Dermis blood vessel endothelial cell (primary cell): ENCODE measurements at regions not wholly inside any gene's neighbourhood (a gene's known extent, or its start where the extent isn't known, plus 50 kb on each side); places are given as distances from the start of the nearest gene placed in this dataset.

Experiments
- DNase-seq: peaks from one replicate; pipeline ENCODE4 v3.0.0; 2010

GRCh38 chr4:151962138-151962823 lies 201.5 kb upstream of the GATB start:
- DNase-seq, result no peak

- no peak for DNase-seq
These were observed 200.6 kb upstream of the GATB start for GRCh38 chr4:151961456-151961855.

GRCh38 chr4:151960449-151961230 lies 199.8 kb upstream of the GATB start:
- no peak for DNase-seq

- no peak for DNase-seq
These were observed 196.3 kb upstream of the GATB start for GRCh38 chr4:151957153-151957552.

GRCh38 chr4:151955721-151956380 lies 195.0 kb upstream of the GATB start:
- DNase-seq, result no peak

- DNase-seq, result no peak
These were observed 193.1 kb upstream of the GATB start for GRCh38 chr4:151953795-151954372.

GRCh38 chr4:151953312-151953711 lies 192.5 kb upstream of the GATB start:
- DNase-seq, result no peak

- DNase-seq, result no peak
These were observed 192.0 kb upstream of the GATB start for GRCh38 chr4:151952711-151953254.

GRCh38 chr4:151952137-151952536 lies 191.3 kb upstream of the GATB start:
- no peak for DNase-seq

GRCh38 chr4:151951671-151952050 lies 190.9 kb upstream of the GATB start:
- DNase-seq, result no peak

GRCh38 chr4:151950993-151951670 lies 190.3 kb upstream of the GATB start:
- no peak for DNase-seq

GRCh38 chr4:151948351-151949016 lies 187.7 kb upstream of the GATB start:
- no peak for DNase-seq

GRCh38 chr4:151946718-151947117 lies 185.9 kb upstream of the GATB start:
- no peak for DNase-seq

- no peak for DNase-seq
These were observed 182.2 kb upstream of the GATB start for GRCh38 chr4:151942971-151943370.

GRCh38 chr4:151940926-151941617 lies 180.3 kb upstream of the GATB start:
- no peak for DNase-seq

GRCh38 chr4:151940291-151940690 lies 179.5 kb upstream of the GATB start:
- DNase-seq, result no peak

- DNase-seq, result no peak
These were observed 178.9 kb upstream of the GATB start for GRCh38 chr4:151939670-151940069.

- no peak for DNase-seq
These were observed 174.6 kb upstream of the GATB start for GRCh38 chr4:151935411-151935810.

- no peak for DNase-seq
These were observed 174.0 kb upstream of the GATB start for GRCh38 chr4:151934766-151935165.

GRCh38 chr4:151933122-151933827 lies 172.5 kb upstream of the GATB start:
- DNase-seq, result no peak

GRCh38 chr4:151931563-151931962 lies 170.8 kb upstream of the GATB start:
- no peak for DNase-seq
